HG03280 (cell line): ENCODE measurements at regions not wholly inside any gene's neighbourhood (a gene's known extent, or its start where the extent isn't known, plus 50 kb on each side); places are given as distances from the start of the nearest gene placed in this dataset.
"Not testable (repeated sequence)": the region's sequence is repeated elsewhere in the genome, so short reads cannot be mapped to it uniquely, and the experiment has no call there.

Experiments
- ATAC-seq: cut with Tn5 transposase; IDR thresholded peaks from one replicate; pipeline ENCODE4 v1.9.1; 2021; ENCODE audit warnings: mild to moderate bottlenecking, moderate library complexity; ENCODE audit not compliant: unreplicated experiment

GRCh38 chr2:118576109-118576855 is 271.2 kb downstream of the EN1 start:
- no peak for ATAC-seq

GRCh38 chr2:118572380-118572779 is 275.1 kb downstream of the EN1 start:
- not testable (repeated sequence) for ATAC-seq

GRCh38 chr2:118569876-118570535 is 277.4 kb downstream of the EN1 start:
- no peak for ATAC-seq

- no peak for ATAC-seq
These were observed 278.7 kb downstream of the EN1 start for GRCh38 chr2:118568700-118569099.

- ATAC-seq: no peak
These were observed 281.5 kb downstream of the EN1 start for GRCh38 chr2:118565786-118566540.

GRCh38 chr2:118565301-118565700 is 282.1 kb downstream of the EN1 start:
- no peak for ATAC-seq

- no peak for ATAC-seq
These were observed 285.3 kb downstream of the EN1 start for GRCh38 chr2:118562144-118562543.

- ATAC-seq: no peak
These were observed 288.6 kb downstream of the EN1 start for GRCh38 chr2:118558846-118559245.

- ATAC-seq: no peak
These were observed 289.7 kb downstream of the EN1 start for GRCh38 chr2:118557791-118558190.

GRCh38 chr2:118557016-118557415 is 290.4 kb downstream of the EN1 start:
- ATAC-seq: no peak

- ATAC-seq: no peak
These were observed 292.8 kb downstream of the EN1 start for GRCh38 chr2:118554616-118555015.

- ATAC-seq: no peak
These were observed 297.9 kb downstream of the EN1 start for GRCh38 chr2:118549503-118549902.

GRCh38 chr2:118548880-118549488 is 298.5 kb downstream of the EN1 start:
- no peak for ATAC-seq

- no peak for ATAC-seq
These were observed 308.2 kb downstream of the EN1 start for GRCh38 chr2:118539290-118539689.

GRCh38 chr2:118536306-118536705 is 311.1 kb downstream of the EN1 start:
- ATAC-seq: no peak

- no peak for ATAC-seq
These were observed 311.6 kb downstream of the EN1 start for GRCh38 chr2:118535818-118536212.

GRCh38 chr2:118535171-118535817 is 312.2 kb downstream of the EN1 start:
- ATAC-seq: no peak

GRCh38 chr2:118530976-118531375 is 316.5 kb downstream of the EN1 start:
- ATAC-seq: no peak

GRCh38 chr2:118529908-118530599 is 317.4 kb downstream of the EN1 start:
- ATAC-seq: no peak

- ATAC-seq: no peak
These were observed 319.9 kb downstream of the EN1 start for GRCh38 chr2:118527571-118527970.
